ENCODE measurements at regions not wholly inside any gene's neighbourhood (a gene's known extent, or its start where the extent isn't known, plus 50 kb on each side); places are given as distances from the start of the nearest gene placed in this dataset.

- DNase-seq, result no peak
- Histone ChIP-seq H3K4me3 (ENCODE audit: low read depth, low read length) (no peak overlapping the region), H3K36me3 (no peaks in the 10 kb centered on the region), H3K27ac (no peak overlapping the region), H3K9me3 (ENCODE audit: severe bottlenecking) (no peaks in the 10 kb centered on the region), H3K27me3 (ENCODE audit: insufficient read depth, low read depth, severe bottlenecking) (no peaks in the 10 kb centered on the region)
- TF ChIP-seq CTCF (IDR thresholded peaks at IDR 0.05; ENCODE audit: low read depth, low read length), result no peak
Measured at GRCh38 chr14:61153914-61154545, 127.1 kb downstream of the TMEM30B start.

- DNase-seq, result no peak
- Histone ChIP-seq H3K27me3 (ENCODE audit: insufficient read depth, low read depth, severe bottlenecking) (no peaks in the 10 kb centered on the region), H3K9me3 (ENCODE audit: severe bottlenecking) (no peaks in the 10 kb centered on the region), H3K27ac (no peak overlapping the region), H3K4me3 (ENCODE audit: low read depth, low read length) (no peak overlapping the region), H3K36me3 (no peaks in the 10 kb centered on the region)
- no peak for TF ChIP-seq CTCF (IDR thresholded peaks at IDR 0.05; ENCODE audit: low read depth, low read length)
Measured at GRCh38 chr14:61153431-61153830, 127.7 kb downstream of the TMEM30B start.

- DNase-seq, result no peak
- H3K4me3 ChIP-seq (ENCODE audit: low read depth, low read length), result no peak overlapping the region
- H3K27me3 ChIP-seq (ENCODE audit: insufficient read depth, low read depth, severe bottlenecking), result no peaks in the 10 kb centered on the region
- TF ChIP-seq CTCF (IDR thresholded peaks at IDR 0.05; ENCODE audit: low read depth, low read length), result no peak
- H3K36me3 ChIP-seq, result no peaks in the 10 kb centered on the region
- no peak overlapping the region for H3K27ac ChIP-seq
- no peaks in the 10 kb centered on the region for H3K9me3 ChIP-seq (ENCODE audit: severe bottlenecking)
Measured at GRCh38 chr14:61152851-61153364, 128.2 kb downstream of the TMEM30B start.

- H3K27me3 ChIP-seq (ENCODE audit: insufficient read depth, low read depth, severe bottlenecking), result no peaks in the 10 kb centered on the region
- no peaks in the 10 kb centered on the region for H3K36me3 ChIP-seq
- DNase-seq, result no peak
- H3K4me3 ChIP-seq (ENCODE audit: low read depth, low read length), result no peak overlapping the region
- no peaks in the 10 kb centered on the region for H3K9me3 ChIP-seq (ENCODE audit: severe bottlenecking)
- H3K27ac ChIP-seq, result no peak overlapping the region
- no peak for TF ChIP-seq CTCF (IDR thresholded peaks at IDR 0.05; ENCODE audit: low read depth, low read length)
Measured at GRCh38 chr14:61151251-61151650, 129.9 kb downstream of the TMEM30B start.

GRCh38 chr14:61150851-61151250, 130.3 kb downstream of the TMEM30B start:
- Histone ChIP-seq H3K36me3 (no peaks in the 10 kb centered on the region), H3K9me3 (ENCODE audit: severe bottlenecking) (no peaks in the 10 kb centered on the region), H3K4me3 (ENCODE audit: low read depth, low read length) (no peak overlapping the region), H3K27ac (no peak overlapping the region), H3K27me3 (ENCODE audit: insufficient read depth, low read depth, severe bottlenecking) (no peaks in the 10 kb centered on the region)
- no peak for TF ChIP-seq CTCF (IDR thresholded peaks at IDR 0.05; ENCODE audit: low read depth, low read length)
- DNase-seq, result no peak

- no peak for TF ChIP-seq CTCF (IDR thresholded peaks at IDR 0.05; ENCODE audit: low read depth, low read length)
- Histone ChIP-seq H3K27ac (no peak overlapping the region), H3K27me3 (ENCODE audit: insufficient read depth, low read depth, severe bottlenecking) (no peaks in the 10 kb centered on the region), H3K36me3 (no peaks in the 10 kb centered on the region), H3K9me3 (ENCODE audit: severe bottlenecking) (no peaks in the 10 kb centered on the region), H3K4me3 (ENCODE audit: low read depth, low read length) (no peak overlapping the region)
- DNase-seq, result no peak
Measured at GRCh38 chr14:61149896-61150295, 131.2 kb downstream of the TMEM30B start.
